GM10266 (cell line): ENCODE measurements at regions not wholly inside any gene's neighbourhood (a gene's known extent, or its start where the extent isn't known, plus 50 kb on each side); places are given as distances from the start of the nearest gene placed in this dataset.

Experiments
- DNase-seq: peaks from one replicate; pipeline ENCODE4 v3.0.0; 2012; ENCODE audit errors: extremely low spot score
- CTCF ChIP-seq: IDR thresholded peaks from 2 replicates; pipeline ENCODE4 v1.5.1; 2012; ENCODE audit warnings: mild to moderate bottlenecking, low read depth; ENCODE audit not compliant: control insufficient read depth, insufficient read depth; ENCODE audit errors: missing control alignments

GRCh38 chr16:5598793-5599192, 501.2 kb upstream of the EEF2KMT start:
- DNase-seq: no peak
- TF ChIP-seq CTCF: no peak

- DNase-seq: no peak
- TF ChIP-seq CTCF: no peak
Observed at GRCh38 chr16:5595849-5596248, 498.3 kb upstream of the EEF2KMT start.

- no peak for TF ChIP-seq CTCF
- DNase-seq: no peak
Observed at GRCh38 chr16:5590416-5590815, 492.8 kb upstream of the EEF2KMT start.

- no peak for DNase-seq
- TF ChIP-seq CTCF: no peak
Observed at GRCh38 chr16:5589812-5590373, 492.3 kb upstream of the EEF2KMT start.

- DNase-seq: no peak
- no peak for TF ChIP-seq CTCF
Observed at GRCh38 chr16:5584109-5584508, 486.5 kb upstream of the EEF2KMT start.

- no peak for DNase-seq
- no peak for TF ChIP-seq CTCF
Observed at GRCh38 chr16:5582529-5582928, 484.9 kb upstream of the EEF2KMT start.

GRCh38 chr16:5581908-5582307, 484.3 kb upstream of the EEF2KMT start:
- TF ChIP-seq CTCF: no peak
- no peak for DNase-seq
